Right cardiac atrium (tissue), 5 donors: ENCODE measurements at regions not wholly inside any gene's neighbourhood (a gene's known extent, or its start where the extent isn't known, plus 50 kb on each side); places are given as distances from the start of the nearest gene placed in this dataset.

ENCODE experiments used
- ATAC-seq, 2 donors: fragments of 200-7000 bp; cut with Tn5 transposase; one replicate each; pipeline versions ENCODE4 v1.8.0 to v1.9.1; 2020; ENCODE audit warnings: moderate library complexity in 2 of 2, mild to moderate bottlenecking in 1 of 2
- DNase-seq, 3 donors: peaks; one replicate each; pipeline ENCODE4 v3.0.0-alpha.2; 2020
- H3K27ac ChIP-seq: one replicate; pipeline ENCODE4 v1.5.1; 2013; ENCODE audit warnings: mild to moderate bottlenecking, low read length, control low read depth, moderate library complexity
- H3K27me3 ChIP-seq: one replicate; pipeline ENCODE4 v1.6.1; 2013; ENCODE audit not compliant: control insufficient read depth, insufficient read depth
- H3K4me1 ChIP-seq: one replicate; pipeline ENCODE4 v1.6.1; 2013; ENCODE audit warnings: low read length; ENCODE audit not compliant: control insufficient read depth, insufficient read depth
- H3K4me3 ChIP-seq: one replicate; pipeline ENCODE4 v1.5.1; 2013; ENCODE audit warnings: low read length, control low read depth
- H3K9me3 ChIP-seq: one replicate; pipeline ENCODE4 v1.6.1; 2013; ENCODE audit warnings: low read length; ENCODE audit not compliant: control insufficient read depth
- WGBS: extraction: QIAGEN DNeasy Blood & Tissue Kit; methylation state at CpG from one replicate; pipeline ENCODE4 v1.1.7; 2013; 5-methylcytosine and 5-hydroxymethylcytosine counted together
- intact Hi-C, 4 donors: fragments of 100-400 bp; cut with DNase I; formaldehyde crosslinking; loops; one replicate each; pipeline versions ENCODE4 v1.11.0 to v1.14.0; 2022 to 2023
- donor health status: healthy with polysubstance abuse.
- donor health status: DM: no; HTN: yes; CAD: no.
- donor health status: DM: no; HTN: no; CAD: no.
- donor health status: DM: no; HTN: yes; CAD: no; lungs with severe emphysema.
- donor health status: DM: yes; HTN: yes; CAD: no.

DNA sequence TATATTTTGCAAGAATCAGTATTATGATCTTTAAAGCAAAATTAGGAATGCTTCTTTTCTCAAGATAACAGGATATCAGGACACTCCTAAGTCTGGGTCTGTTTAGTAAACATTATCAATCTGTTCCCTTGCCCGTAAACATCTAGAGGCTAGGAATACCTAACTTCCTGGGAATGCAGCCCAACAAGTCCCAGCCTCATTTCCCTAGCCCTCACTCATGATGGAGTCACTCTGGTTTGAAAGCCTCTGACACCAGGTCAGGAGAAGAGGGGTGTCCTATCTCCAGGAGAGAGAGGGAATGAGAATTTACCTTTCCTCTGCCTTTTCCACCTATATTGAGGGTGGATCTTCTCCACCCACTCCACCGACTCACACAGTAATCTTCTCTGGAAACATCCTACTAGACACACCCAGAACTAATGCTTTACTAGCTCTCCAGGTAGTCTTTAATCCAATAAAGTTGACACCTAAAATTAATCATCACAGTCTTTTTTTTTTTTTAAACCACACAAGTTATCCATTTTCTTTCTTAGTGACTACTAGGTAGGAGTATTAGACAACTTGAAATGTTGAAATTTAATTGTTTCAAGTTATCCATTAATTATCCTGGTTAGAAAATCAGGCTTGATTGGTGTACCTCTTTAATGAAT is 659.3 kb downstream of the USP25 start:
- WGBS: 93% methylated on average over 2 of the region's 2 CpGs
- intact Hi-C loops: no loop called here

DNA sequence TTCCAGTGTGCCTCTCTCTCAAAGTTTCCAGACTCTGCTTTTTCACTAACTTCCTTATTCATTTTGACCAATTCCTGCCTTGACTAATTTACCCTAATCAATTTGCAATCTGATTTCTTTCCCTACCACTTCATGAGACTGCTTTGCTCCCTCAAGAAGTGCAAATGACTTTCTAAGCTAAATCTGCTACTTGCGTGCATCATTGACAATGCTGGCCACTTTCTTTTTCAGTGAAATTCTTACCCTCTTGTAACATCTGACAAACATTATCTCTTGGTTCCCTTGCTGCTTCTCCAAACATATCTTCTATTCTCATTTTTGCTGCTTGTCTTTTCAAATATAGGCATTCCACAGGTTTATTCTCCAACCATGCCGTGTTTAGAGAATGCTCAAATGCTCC is 659.9 kb downstream of the USP25 start:
- Histone ChIP-seq H3K27ac (no peak overlapping the region), H3K4me1 (no peaks in the 10 kb centered on the region), H3K9me3 (no peaks in the 10 kb centered on the region), H3K27me3 (no peaks in the 10 kb centered on the region), H3K4me3 (no peak overlapping the region)
- ATAC-seq (no peak), DNase-seq (no peak)
- intact Hi-C loops: no loop called here
- WGBS: 94% methylated on average over 2 of the region's 2 CpGs

More for the DNA sequence above, 659.3 kb downstream of the USP25 start:
- H3K27me3 ChIP-seq: no peaks in the 10 kb centered on the region
- no peak for ATAC-seq
- no peaks in the 10 kb centered on the region for H3K9me3 ChIP-seq
- no peak for DNase-seq
- H3K27ac ChIP-seq: no peak overlapping the region
- no peak overlapping the region for H3K4me3 ChIP-seq
- H3K4me1 ChIP-seq: no peaks in the 10 kb centered on the region

DNA sequence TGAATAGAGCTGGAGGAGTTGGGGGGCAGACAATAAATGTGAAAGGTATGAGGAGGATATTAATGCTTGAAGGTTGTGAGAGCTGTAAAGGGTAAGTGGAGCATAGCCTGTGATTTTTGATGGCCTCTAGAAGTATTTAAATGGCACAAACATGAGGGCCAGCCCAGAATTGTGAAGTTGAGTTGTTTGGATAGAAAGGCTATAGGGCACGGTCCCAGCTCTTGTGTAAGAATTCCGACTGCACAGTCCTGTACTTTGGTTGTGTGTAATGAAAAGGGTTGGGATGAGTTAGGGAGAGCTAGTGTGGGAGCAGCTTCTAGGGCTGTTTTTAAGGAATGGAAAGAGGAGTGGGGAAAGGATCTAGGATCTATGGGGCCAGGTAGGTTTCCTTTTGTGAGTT is 665.5 kb downstream of the USP25 start:
- no peaks in the 10 kb centered on the region for H3K4me1 ChIP-seq
- H3K9me3 ChIP-seq: no peaks in the 10 kb centered on the region
- DNase-seq (peak in 1 of 3 donors; percentile 16), ATAC-seq (no peak)
- no peak overlapping the region for H3K27ac ChIP-seq
- H3K4me3 ChIP-seq: no peak overlapping the region
- intact Hi-C loops: no loop called here
- H3K27me3 ChIP-seq: no peaks in the 10 kb centered on the region
- 92% methylated on average over 2 of the region's 2 CpGs for WGBS

DNA sequence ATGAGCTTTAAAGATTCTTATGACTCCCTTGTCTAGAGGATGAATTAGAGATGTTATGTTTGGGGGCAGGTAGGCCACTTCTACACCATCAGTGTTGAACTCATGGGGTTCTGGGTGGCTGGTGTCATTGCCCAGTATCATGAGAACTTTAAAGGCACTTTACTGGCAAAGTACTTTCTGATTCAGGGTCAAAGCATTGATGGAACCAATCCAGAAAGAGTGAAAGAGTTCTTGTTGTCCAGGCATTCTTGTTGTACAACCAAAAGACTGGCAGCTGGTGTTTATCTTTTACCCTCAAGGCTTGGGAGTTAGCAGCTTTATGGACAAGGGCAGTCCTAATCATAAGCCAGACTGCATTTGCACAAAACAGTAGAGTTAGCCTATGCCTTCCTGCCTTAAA is 673.0 kb downstream of the USP25 start:
- Histone ChIP-seq H3K9me3 (no peaks in the 10 kb centered on the region), H3K27ac (no peak overlapping the region), H3K4me1 (peaks cover under 1% of the 10 kb centered on the region), H3K27me3 (no peaks in the 10 kb centered on the region), H3K4me3 (no peak overlapping the region)
- DNase-seq (no peak), ATAC-seq (no peak)
- intact Hi-C loops: no loop called here

DNA sequence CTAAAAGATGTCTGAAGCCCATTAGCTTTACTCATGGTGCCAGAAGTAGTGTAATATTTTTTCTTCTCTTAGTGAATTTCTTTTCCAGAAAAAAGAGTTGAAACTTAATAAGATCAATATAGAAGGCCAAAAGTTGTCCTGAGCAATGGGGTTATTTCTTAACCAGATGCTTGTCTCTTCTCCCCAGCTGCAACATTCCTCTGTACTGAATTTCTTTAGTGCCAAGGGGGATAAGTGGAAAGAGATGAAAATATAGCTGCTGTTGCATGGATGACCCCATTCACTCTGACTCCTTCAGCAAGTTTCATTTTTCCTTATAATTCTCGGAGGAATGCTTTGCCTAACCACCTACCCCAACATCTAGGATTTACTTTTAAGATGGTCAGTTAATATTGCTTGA is 675.0 kb downstream of the USP25 start:
- ATAC-seq (no peak), DNase-seq (no peak)
- Histone ChIP-seq H3K4me3 (no peak overlapping the region), H3K27me3 (no peaks in the 10 kb centered on the region), H3K4me1 (peaks cover 2% of the 10 kb centered on the region), H3K27ac (no peak overlapping the region), H3K9me3 (no peaks in the 10 kb centered on the region)
- intact Hi-C loops: no loop called here
- 76% methylated on average over 1 of the region's 1 CpG for WGBS

DNA sequence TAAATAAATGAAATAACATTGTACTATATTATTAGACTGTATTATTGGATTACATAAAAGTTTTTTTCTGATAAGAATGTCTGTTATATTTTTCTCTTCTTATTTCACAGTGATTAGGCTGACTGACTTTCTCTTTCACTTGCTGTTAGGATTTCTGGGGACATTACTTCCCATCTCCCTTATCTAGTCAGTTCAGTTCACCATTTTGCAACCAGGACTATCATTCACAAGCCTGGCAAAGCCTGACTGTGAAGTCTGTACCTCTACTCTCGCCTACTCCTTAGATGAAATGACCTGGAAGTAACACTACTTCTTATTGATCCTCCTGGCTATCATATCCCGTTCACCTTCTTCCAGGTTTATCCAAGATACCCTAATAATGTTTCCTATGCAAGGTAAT is 676.6 kb downstream of the USP25 start:
- intact Hi-C loops: no loop called here
- no peak for ATAC-seq
- Histone ChIP-seq H3K4me3 (no peak overlapping the region), H3K27me3 (no peaks in the 10 kb centered on the region), H3K4me1 (peaks cover 2% of the 10 kb centered on the region), H3K9me3 (no peaks in the 10 kb centered on the region), H3K27ac (no peak overlapping the region)
- no peak for DNase-seq
- WGBS: 98% methylated on average over 2 of the region's 2 CpGs

DNA sequence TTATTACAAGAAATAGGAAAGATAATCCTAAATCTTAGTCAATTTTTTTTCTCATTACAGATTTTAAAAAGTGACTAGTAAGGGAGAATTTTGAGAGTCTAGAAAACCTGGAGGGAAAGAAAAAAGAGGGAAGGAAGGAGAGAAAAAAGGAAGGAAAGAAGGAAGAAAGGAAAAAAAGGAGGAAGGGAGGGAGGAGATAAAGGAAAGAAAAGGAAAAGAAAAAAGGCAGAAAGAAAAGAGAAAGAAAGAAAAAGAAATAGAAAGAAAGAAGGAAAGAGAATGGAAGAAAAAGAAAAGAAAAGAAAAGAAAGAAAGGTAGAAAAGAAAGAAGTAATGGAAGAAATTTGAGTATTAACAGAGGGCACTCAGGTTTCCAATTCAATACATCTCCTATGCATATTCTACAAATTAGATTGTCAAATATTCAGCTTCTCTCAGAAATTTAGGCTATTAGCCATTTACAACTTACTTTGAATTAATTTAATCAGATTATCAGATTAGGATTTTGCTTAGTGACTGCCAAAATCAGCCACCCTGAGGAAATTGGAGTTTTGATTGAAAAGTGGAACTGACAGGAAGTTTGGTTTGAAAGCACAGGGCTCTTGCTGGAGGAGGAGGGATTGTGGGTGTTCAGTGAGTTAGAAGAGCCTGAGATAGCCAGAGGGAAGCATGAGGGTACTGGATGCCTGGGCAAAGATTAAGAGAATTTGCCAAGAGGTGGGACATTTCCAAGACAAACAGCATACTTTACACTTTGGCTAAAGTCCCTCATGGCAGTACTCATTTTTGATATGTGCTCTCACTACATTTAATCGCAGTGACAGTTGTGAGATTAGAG is 677.8 kb downstream of the USP25 start:
- intact Hi-C loops: no loop called here
- peaks cover 2% of the 10 kb centered on the region for H3K4me1 ChIP-seq
- H3K27me3 ChIP-seq: no peaks in the 10 kb centered on the region
- H3K27ac ChIP-seq: no peak overlapping the region
- ATAC-seq (peak; percentile 42 to 47), DNase-seq (no peak)
- 54% methylated on average over 1 of the region's 1 CpG for WGBS
- no peaks in the 10 kb centered on the region for H3K9me3 ChIP-seq
- no peak overlapping the region for H3K4me3 ChIP-seq

DNA sequence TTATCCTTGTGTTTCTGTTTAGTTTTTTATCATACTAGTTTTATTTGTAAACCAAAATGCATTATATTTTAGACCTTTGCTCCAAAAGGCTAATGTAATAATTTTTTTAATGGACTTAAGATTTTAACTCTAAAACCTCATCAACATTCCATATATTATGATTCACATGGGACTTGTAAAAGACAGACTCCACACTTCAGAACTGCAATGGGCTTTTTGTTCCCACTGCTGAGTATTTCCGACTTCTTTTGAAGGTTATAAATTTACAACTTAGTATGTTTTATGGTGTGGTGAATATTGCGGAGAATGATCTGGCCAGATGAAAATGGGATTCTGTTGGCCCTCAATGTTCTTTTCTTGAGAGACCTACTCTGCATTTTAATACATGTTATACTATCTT is 678.5 kb downstream of the USP25 start:
- 87% methylated on average over 2 of the region's 2 CpGs for WGBS
- intact Hi-C loops: no loop called here
- DNase-seq (no peak), ATAC-seq (no peak)
- no peak overlapping the region for H3K27ac ChIP-seq
- H3K4me3 ChIP-seq: no peak overlapping the region
- peaks cover 2% of the 10 kb centered on the region for H3K4me1 ChIP-seq
- no peaks in the 10 kb centered on the region for H3K9me3 ChIP-seq
- H3K27me3 ChIP-seq: no peaks in the 10 kb centered on the region

DNA sequence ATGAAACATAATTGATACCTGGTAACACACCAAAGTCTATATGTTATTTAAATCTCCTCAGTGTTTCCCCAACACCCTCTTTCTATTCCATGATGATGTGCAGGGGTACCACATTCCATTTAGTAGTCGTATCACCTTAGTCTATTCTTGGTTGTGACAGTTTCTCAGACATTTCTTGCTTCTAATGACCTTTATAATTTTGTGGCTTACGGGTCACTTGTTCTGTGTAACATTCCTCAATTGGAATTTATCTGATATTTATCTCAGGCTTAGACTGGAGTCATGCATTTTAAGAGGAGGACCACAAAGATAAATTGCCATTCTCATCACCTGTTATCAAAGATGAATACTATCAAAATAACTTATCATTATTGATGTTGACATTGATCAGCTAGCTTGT is 679.6 kb downstream of the USP25 start:
- DNase-seq (no peak), ATAC-seq (no peak)
- H3K4me1 ChIP-seq: peaks cover 2% of the 10 kb centered on the region
- no peak overlapping the region for H3K4me3 ChIP-seq
- H3K27ac ChIP-seq: no peak overlapping the region
- H3K9me3 ChIP-seq: no peaks in the 10 kb centered on the region
- 96% methylated on average over 2 of the region's 2 CpGs for WGBS
- no peaks in the 10 kb centered on the region for H3K27me3 ChIP-seq
- intact Hi-C loops: no loop called here

DNA sequence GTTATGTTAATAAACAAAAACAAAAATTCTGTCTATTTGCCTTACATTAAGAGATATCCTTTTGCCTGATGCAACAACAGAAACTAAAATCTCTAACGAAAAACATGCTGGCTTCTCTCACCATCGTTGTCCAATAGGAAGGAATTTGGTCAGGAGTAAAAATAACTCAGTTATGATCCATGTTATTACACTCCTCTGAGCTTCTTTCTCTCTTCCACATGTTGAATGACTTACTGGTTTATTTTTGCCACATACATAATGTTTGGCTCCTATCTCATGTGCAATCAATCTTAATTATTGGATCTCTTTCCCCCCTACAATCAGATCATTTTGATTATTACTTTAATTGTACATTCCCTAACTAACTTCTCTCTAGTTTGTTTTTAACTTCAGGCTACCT is 688.4 kb downstream of the USP25 start:
- WGBS: 10% methylated on average over 2 of the region's 2 CpGs
- Histone ChIP-seq H3K27ac (no peak overlapping the region), H3K9me3 (no peaks in the 10 kb centered on the region), H3K27me3 (no peaks in the 10 kb centered on the region), H3K4me3 (peak overlapping the region; percentile 9), H3K4me1 (peaks cover 2% of the 10 kb centered on the region)
- intact Hi-C loops: loop anchor here in 1 of 4 donors (10.0 kb wide), 1 partner anchor 63 kb away; no protein-coding TSS in a partner anchor
- DNase-seq (no peak), ATAC-seq (peak in 1 of 2 donors; percentile 25)

DNA sequence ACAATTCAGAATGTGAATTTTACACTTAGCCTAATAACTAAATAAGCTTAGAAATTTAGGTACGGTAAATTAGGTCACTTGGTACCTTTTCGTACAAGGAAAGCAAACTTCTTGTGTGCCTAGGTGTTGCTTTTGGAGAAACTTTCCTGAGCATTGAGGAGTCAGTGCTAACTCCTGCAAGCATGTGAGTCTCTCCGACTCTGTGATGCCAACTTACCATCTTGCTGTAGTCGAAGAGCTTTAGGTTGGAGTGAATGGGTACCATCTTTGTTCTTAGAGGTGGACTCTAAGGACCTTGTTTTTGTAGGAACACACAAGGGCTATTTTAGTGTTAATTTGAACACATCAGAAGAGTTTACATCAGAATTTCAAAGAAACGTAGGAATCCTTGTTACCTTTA is 688.9 kb downstream of the USP25 start:
- intact Hi-C loops: loop anchor here in 1 of 4 donors (10.0 kb wide), 1 partner anchor 64 kb away; no protein-coding TSS in a partner anchor
- 84% methylated on average over 5 of the region's 5 CpGs for WGBS
- DNase-seq (no peak), ATAC-seq (peak in 1 of 2 donors; percentile 12)
- H3K27ac ChIP-seq: peak overlapping the region; percentile 25
- peaks cover 2% of the 10 kb centered on the region for H3K4me1 ChIP-seq
- no peaks in the 10 kb centered on the region for H3K9me3 ChIP-seq
- peak overlapping the region; percentile 99 for H3K4me3 ChIP-seq
- H3K27me3 ChIP-seq: no peaks in the 10 kb centered on the region
